GM21576 (cell line): ENCODE measurements at regions not wholly inside any gene's neighbourhood (a gene's known extent, or its start where the extent isn't known, plus 50 kb on each side); places are given as distances from the start of the nearest gene placed in this dataset.

Experiments used
- ATAC-seq: cut with Tn5 transposase; IDR thresholded peaks from one replicate; pipeline ENCODE4 v1.9.1; 2021; ENCODE audit warnings: mild to moderate bottlenecking, moderate library complexity; ENCODE audit not compliant: unreplicated experiment

DNA sequence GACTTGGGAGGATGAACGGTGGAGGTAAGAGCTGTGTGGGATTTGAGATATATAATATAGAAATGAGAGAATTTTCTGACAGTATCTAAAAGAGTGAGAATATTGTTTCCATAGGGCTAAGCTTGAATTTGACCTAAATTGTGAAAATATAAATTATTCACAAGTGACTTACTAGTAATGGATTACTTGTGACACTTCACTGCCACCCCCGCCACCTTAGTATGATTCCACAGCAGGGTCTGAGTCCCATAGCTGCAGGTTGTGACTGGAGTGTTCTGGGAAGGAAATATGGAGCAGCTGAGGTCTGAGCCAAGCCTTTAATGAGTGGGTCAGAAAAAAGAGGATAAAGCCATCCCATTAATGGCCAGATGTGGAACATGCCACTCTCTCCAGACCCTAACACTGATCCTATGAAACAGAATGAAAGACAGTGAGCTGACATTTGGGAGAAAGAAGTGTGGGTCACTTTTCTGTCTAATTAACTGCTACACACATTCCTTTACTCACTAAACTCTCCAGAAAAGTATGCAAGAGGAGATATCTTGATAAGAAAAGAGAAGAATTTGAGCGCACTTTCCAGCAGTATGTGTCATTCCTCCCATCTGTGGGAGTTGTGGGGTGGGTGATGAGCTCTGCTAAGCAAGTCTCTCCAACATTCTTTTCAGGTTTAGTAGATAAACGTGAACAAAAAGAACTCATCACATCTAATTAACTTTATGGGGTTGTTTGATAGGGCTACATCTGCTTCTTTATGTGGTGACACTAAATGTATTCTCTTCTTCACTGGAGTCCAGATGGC, 1193.4 kb downstream of the SORCS3 start:
- ATAC-seq = no peak

DNA sequence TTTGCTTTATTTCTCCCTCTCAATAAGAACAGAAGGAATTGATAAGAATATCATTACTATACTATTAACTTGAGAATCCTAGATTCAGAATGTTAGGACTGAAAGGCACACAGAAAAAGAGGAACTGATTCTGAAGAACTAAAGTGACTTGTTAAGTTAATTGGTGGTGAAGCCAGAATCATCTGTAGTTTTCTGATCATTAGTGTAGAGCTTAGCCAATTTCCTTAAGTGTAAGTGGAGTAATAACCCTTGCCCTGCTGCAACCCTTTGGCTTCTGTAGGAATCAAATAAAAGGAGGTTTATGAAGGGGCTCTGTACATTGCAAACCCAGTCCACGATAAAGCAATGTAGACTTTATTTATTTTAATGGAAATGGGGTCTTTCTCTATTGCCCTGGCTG, 1186.0 kb downstream of the SORCS3 start:
- no peak for ATAC-seq

DNA sequence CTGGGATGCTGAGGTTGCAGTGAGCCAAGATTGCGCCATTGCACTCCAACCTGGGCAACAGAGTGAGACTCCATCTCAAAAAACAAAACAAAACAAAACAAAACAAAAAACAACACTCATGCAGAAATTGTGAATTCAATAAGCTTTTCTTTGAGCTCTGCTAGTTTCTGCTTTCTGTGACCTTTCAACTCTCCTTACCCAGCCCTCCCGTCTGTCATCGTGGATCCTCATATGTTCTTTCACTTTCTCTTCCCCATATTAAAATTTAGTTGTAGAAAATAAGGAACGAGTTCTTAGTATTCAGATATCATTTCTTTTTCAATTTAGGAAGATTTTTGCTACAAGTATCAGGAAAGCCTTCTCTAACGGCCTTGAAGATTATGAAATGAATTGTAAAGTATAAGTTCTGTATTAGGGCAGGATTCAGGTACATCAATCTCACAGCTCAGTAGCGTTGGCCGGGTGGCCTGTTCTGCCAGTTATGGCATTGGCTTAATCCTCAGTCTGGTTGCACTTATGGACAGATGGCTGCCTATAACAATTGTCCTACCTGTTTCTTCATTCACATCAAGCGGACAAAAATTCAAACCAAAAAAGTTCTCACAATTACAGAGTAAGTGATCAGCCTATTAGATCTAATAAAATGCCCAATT, 1167.0 kb downstream of the SORCS3 start:
- ATAC-seq = no peak

DNA sequence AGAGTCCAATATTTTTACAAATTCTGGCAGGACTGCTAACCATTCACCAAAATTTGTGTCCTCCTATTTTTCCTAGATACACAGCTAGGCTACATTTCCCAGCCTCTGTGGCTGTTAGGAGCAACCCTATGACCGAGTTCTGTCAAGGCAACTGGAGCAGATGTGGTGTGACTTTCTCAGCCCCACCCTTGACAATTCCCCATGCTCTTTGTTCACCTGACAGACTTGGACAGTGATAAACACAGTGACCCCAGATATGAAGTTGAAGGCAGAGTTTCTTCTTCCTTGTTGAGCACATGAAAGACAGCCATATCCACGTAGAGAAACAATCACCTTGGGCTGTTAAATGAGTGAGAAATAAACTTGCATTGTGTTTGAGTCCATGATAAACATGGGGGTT, 1162.1 kb downstream of the SORCS3 start:
- no peak for ATAC-seq

DNA sequence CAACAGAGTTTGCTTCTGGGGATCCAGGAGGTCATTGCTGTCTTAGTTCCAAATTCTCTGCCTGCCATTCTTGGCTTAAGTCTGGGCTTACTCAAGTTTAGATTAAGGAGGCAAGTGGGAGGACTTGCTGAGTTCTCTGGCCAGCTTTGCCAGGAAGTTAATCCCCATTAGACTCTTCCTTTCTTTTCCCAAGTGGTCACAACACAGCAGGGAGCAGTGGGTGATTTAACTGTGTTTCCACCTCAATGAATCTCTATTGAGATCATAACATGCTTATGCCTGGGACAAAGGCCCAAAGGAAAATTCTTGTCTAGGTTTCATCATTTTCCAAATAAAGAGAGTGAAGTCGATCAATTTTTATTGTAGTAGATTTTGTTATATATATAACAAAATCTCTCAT, 1159.6 kb downstream of the SORCS3 start:
- no peak for ATAC-seq

DNA sequence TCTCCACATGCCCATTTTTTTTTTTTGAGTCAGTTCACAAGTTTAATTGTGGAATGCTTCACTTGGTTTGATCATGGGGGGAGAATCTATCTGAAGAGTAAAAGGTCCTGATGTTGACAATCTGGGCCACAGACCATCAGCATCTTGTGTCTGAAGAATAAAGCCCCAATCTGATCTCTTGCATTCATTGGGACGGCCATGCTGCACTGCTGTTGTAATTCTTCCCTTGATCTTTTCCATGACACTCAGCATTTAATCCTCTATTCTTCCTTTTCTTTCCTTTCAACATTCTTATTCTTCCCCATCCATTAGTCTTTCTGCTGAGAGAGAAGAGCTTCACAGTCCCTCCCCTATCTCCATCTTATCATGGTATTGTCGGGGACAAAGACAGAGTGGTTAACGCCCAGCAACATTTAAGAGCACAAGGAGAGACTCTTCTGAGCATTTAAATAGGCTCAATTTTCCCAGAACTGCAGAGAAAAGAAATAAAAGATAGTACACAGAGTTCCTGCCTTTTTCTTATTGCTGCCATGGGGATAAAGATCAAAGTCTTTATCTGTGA, 1157.3 kb downstream of the SORCS3 start:
- ATAC-seq = no peak

DNA sequence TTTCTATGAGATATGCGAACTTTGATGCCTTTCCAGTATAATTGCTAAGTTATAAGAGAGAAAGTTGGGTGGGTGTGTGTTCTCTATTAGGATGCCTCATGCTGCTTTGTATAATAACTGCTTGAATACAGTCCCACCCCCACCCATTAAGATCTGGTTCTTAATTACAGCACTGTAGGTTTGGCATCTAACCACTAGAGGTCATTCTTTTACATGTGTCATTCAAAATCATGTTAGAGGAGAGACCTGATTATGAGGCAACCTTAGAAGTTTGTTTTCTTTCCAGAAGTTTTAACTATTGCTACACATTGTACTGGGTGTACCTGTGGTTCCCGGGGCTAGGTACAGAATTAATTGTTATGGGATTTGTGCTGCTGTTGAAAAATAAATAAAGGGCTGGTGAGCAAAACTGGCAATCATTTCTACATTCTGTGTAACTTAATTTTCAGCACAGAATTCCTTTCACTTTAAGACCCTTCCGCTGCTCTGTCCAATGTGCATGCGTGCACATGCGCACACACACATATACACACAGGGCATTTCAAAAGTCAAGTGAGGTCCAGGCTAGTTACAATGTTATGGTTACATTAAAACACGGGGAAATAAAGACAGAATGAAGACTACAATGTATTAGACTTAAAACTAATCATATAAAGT, 1156.3 kb downstream of the SORCS3 start:
- peak; percentile 60 for ATAC-seq

DNA sequence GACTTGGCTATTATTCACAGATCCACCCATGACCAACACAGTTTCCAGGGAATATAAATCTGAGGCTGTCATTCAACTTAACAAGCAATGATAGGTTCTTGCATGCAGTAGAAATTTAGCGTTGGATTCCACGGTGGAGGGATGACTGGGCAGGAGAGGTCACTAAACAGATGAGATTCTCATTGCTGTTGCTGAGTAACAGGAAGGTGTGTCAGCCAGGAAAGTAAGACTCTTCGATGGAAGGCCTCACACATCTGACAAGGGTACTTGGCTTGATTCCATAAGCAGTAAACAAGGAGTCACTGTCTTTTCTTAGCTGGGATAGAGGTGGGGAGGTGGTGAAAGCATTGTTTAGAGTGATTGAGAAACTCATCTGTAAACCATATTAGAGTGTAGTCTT, 1152.0 kb downstream of the SORCS3 start:
- ATAC-seq = no peak

DNA sequence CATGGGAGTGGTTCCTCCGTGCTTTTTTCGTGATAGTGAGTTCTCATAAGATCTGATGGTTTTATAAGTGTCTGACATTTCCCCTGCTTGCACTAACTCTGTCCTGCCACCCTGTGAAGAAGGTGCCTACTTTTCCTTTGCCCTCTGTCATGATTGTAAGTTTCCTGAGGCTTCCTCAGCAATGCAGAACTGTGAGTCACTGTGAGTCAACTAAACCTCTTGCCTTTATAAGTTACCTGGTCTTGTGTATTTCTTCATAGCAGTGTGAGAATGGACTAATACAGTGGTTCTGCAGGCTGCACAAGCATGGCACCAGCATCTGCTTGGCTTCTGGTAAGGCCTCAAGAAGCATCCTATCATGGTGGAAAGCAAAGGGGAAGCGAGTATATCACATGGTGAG, 1144.6 kb downstream of the SORCS3 start:
- no peak for ATAC-seq

DNA sequence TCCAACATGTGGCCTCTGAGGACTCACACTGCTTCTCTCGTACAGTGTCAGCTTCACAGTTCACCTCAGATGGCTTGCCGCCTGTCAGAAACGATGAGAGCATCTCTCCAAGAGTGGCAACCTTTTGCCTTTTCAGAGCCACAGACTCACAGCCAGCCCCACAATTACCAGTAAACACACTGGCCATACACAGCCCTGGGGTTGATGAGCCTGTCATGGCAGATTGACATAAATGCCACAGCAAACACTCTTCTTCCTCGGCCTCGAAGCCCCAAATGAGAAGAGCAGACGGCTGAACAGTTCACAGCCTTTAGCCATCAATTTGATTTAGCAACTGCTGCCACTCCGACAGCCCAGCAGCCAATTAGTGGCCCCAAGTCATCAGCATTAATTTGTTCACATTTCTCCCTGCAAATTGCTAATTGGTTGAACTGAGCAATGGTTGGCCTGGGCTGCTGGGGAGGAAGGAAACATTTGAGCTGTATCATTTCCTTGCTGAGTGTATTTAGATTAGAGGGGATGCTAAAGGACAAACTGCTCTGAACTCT, 1142.9 kb downstream of the SORCS3 start:
- no peak for ATAC-seq

DNA sequence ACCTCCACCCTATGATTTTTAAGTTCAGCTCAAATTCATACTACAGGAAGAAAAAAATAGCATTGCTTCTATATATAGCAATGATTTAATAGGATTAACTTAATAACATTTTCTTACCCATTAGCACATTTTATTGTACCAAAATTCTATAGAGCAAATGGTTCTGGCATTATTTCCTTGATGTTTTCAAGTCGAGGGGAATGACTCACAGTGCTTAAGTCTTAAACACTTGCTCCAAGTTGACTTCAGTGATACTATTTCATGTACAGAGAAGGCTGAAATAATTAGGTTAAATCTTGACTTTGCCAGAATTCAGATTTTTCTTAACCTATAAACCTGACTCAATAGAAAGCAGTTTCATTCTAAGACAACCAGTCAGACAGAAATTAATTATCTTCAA, 1133.8 kb downstream of the SORCS3 start:
- ATAC-seq = no peak

DNA sequence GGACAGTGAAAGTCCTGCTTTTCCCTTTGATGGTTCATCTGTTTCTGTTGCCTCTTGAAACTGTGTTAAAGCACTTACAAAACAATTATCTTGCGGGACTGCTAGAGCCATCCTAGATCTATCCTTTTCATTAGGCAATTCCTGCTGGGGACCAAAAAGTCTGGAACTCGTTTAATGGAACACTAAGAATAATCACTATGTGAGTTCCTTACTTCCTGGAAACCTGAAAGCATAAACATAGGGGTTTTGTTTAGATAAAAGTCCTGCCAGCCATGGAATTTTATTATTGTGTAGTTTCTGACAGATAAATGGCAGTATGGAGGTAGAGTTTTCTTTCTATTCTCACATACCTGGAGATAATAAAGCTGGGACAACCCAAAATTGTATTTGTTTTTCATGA, 1133.3 kb downstream of the SORCS3 start:
- no peak for ATAC-seq

DNA sequence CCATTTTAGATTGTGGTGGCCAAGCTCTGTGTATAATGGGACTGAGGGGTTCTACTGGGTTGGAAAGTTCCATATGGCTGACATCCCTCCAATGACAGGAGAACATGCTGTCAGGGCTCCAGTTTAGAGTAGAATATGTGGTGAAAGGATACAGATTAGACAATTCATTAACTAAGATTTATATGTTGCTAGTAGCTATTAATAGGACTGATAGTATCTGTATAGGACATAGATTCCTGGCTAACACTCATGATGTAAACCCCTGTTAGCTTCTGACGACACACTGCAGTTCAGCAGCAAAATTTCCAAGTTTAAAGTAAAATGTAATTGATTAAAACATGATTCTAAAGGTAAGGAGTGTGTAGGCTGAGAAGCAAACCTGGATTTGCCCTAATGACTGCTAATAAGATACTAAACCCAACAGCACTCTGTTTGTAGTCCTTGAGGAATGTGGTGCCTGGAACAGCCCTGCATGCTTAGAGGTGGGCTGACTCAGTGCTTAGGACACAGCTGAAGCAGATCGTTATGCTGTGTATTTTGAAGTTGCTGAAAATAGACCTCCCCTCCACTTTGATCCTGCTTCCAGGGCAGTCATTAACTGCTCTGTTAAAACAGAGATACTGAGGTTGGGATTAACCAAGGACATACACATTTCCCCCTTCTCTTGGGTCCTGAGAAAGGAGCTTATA, 1129.6 kb downstream of the SORCS3 start:
- ATAC-seq = no peak

DNA sequence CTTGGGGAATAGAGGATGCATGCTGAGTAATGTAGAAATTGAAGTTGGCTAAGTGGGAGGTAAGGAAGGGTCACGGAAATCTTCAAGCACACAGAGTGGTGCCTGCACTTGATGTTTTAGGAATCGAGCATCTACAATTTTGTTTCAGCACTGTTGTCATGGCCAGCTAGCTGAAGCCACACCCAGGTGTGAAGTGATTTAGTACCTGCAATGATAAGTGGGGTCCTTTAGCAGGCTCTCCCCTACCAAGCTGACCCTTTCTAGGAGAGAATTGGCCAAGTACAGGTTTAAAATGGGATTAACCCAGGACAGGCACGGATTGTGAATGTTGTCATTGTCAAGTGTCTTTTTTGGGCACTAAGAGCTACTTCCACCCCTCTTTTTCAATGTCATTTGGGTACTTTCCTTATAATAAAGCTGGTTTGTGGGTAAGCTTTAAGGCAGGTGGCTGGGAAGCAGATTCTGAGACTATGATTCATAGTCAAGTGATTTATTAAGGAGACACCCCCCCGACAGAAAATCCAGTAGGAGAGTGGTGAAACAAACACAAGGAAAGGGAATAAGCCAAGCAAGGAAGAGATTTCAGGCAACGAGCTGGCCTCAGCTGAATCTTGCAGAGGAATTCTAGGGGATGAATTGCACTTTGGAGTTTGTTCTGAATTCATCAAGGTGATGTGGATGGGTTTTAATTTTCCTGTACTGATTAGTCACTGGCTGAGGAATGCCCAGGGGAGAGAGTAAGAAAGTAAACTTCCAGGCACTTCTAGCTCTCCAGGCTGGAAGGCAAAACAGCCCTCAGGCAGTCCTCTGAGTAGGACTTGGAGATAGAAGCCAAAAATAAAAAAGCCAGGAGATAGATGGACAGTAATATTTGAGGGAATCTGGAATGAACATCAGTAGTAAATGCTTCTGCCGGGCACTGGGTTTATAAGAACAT, 1128.4 kb downstream of the SORCS3 start:
- ATAC-seq = no peak

DNA sequence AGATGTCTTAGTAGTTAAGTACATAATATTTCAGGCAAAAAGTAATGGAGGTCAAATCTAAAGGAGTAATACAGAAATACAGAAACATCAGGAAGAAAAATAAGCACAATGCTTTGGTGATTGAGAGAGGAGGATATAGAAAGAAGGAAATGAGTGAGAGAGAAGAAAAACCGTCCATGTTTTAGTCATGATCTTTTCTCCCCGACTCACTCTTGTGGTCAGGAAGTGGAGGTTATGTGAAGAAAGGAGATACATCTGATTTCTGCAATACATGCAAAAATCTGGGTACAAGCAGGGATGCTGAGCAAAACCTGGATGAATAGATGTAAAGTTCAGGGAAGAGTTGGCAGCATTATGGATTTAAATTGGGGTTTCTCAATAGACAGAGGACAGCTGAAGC, 1122.5 kb downstream of the SORCS3 start:
- ATAC-seq = no peak

DNA sequence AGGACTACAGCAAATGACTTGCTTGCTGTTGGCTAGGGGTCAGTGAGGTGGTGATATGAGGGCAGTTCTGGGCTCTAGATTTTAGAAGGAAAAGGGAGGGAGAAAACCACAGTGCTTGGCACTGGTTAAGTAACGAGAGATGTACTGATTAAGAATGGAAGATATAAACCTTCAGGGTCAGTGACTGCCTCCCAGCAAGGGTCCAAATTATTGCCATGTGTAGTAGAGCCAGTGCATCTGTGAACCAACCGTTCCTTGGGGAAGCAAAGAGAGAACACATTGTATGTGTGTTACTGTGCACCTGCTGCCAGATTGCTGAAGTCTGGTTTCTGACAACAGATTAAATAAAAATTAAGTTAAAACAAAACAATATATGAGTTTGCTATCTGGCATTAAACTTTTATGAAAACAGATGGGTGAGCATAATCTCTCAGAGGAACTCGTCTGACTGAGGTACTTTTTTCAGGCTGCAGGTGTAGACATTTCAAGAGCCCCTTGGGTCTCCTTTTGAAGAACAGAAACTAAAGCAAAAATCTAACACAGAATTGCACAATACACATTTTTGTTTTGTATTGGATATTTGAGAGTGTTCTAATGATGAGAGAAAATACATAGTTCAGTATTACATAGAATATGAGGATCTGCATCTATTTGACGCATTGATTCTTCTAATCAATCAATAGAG, 1120.6 kb downstream of the SORCS3 start:
- ATAC-seq = no peak

DNA sequence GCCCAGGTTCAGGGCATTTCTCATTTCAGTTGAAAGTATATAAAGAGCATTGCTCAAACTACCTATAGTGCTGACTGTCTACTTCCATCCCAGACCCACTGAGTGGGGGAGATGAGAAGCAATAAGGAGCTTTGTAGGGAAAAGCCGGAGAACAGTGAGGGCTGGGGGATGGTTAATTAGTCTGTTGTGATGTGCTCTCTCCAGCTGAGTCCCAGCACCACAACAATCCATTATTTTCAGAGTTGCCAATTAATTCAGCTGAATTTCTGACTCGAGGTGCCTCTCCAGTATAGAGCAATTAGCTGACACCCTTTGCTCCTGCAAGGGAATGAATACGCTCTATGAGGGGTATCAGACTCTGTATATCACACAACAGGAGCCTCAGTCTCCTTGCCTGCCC, 1118.6 kb downstream of the SORCS3 start:
- no peak for ATAC-seq

DNA sequence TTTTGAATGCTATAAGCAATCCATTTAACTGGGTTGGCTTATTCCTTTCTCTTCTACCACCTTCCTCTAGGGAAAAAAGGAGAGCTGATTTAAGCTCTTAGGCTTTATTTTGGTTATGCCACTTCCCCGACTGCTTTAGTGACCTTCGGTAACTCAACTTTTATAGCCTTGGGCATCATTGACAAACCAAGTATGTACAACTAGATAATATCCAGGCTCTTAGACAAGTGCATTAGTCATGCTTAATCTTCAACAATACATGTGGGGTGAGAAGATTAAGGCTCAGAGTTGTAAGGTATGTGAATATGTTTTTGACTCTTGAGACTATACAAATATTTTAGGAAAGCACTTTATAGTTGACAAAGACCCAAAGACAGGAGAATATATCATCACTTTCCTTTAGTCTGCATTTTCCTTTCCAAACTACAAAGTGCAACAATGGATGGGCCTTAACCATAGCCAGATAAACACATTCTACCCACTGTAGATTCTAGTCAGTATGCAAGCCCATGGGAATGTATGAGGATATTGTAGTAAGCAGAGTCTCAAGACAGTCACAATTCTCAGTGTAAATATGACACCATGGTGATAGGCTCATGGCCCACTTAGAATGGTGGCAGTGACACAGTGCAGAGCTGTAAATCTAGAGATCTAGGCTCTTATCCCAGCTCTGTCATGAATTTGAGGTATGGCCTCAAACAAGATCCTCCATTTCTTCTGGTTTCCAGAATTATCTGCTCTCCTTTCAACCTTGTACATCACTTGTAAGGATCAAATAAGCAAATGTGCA, 1117.3 kb downstream of the SORCS3 start:
- ATAC-seq = no peak

DNA sequence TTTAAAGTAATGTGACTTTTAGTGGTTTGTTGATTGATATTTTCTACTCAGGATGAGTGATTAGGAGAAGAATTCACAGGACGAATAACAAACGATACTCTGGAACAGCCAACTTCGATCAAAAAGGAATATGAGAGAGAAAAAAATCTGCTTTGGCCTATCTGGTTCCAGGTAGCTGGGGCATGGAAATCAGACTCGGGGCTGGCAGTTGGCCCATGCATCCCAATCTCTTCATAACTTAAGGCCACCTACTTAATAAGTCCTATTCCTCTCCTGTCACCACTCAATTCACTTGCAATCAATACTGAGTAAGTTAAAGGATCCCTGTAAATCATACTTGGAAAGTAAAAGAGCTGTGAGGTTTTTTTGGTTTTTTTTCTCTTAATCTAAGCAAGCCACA, 1116.2 kb downstream of the SORCS3 start:
- no peak for ATAC-seq
